Hypothalamus (tissue), 51 donors: ENCODE measurements at regions not wholly inside any gene's neighbourhood (a gene's known extent, or its start where the extent isn't known, plus 50 kb on each side); places are given as distances from the start of the nearest gene placed in this dataset.
"Not testable (repeated sequence)": the region's sequence is repeated elsewhere in the genome, so short reads cannot be mapped to it uniquely, and the experiment has no call there.

Experiments used
- DNase-seq, 51 donors: peaks; one replicate each; lab custom pipeline; 2025; lab: John Stamatoyannopoulos, UW

DNA sequence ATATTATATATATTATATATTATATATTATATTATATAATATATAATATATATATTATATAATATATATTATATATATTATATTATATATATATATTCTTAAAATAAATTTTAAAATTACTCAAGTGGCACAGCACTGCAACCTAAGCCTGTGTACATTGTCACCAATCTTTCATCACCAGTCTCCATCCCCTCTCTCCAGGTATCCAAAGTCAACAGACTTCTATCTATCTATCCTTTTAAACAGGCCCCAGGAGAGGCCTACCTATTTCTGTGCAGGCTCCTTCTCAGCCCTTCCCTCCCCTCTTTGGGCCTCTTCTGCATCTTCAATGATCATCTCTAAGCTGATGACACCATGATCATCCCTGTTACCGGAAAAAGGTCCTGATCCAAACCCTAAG lies 111.7 kb downstream of the RHOU start:
- DNase-seq, result no peak

DNA sequence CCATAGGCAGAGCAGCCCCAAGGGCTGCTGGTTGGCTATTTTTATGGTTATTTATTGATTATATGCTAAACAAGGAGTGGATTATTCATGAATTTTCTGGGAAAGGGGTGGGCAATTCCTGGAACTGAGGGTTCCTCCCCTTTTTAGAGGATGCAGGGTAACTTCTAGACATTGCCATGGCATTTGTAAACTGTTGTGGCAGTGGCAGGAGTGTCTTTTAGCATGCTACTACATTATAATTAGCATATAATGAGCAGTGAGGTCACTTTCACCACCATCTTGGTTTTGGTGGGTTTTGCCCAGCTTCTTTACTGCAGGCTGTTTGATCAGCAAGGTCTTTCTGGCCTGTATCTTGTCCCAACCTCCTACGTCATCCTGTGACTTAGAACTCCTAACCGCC lies 112.2 kb downstream of the RHOU start:
- not testable (repeated sequence) for DNase-seq

DNA sequence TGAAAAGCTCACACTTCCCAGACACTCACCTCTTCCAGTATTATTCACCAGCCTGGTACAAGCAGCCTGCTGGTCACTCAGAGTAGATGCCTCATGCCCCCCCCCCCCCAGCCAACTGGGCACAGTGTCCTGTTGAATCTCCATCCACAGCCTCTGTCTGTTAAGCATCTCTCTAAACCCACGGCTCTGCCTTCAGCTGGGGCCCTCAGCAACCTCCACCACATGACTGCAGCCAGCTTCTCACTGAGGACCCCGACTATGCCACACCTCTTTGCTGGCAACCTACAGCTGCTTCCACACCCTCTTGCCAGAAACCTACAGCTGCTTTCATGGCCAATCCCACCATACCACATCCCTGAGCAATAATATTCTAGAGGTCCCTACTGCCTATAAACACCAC lies 113.1 kb downstream of the RHOU start:
- no peak for DNase-seq

DNA sequence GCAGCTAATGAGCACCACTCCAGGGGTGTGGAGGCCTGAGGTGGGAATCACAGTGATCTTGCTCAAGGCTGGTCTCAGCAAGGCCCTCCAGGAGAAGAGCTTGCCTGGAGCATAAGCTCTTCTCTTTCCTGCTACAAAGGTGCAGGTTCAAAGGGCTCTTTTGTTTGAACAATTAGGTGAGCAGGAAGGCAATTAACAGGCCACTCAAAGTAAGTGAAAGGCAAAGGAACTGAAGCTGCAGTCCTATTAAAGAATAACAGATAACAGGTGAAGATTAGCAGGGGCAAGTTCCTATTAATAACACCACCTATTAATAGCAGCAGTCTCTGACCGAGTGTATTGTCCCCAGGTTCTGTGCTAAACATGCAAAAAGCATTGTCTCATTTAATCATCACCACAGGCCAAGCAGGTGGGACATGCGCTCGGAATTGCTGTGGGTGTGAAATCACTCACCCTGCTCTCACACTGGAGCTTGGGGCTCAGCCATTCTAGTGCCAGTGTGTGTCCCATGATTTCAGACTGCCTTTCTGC lies 113.8 kb downstream of the RHOU start:
- DNase-seq, result no peak

DNA sequence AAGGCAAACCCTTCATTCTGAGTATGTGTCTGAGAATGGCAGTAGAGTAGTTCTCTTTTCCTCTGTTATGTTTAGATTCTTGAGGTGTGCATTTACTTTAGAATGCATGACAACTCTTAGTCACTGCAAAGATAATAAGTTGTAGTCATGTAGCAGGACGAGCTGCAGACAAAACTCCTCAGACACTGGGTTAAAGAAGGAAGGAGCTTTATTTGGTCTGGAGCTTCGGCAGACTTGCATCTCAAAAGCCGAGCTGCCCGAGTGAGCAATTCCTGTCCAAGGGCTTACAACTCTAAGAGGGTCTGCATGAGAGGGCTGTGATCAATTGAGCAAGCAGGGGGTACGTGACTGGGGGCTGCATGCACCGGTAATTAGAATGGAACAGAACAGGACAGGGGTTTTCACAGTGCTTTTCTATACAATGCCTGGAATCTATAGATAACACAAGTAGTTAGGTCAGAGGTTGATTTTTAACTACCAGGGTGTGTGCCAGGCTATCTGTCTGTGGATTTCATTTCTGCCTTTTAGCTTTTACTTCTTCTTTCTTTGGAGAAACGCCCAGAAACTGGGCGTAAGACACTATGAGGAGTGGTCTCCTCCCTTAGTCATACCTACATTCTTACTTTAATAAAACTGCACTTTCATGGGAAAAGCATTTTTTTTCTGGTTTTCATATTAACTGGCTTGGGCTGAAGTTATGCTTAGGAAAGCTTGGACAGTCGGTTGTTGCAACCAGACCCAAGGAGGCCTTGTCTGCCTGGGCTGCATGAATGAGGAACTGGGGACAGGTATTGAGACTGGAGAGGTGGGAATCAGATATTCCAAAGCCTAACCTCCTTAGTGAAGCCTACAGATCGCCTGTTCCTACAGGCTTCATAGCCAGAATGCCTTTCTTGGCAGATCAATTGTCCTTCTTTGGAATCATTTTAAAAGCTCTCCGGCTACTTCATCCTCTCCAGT lies 115.1 kb downstream of the RHOU start:
- DNase-seq, result no peak

DNA sequence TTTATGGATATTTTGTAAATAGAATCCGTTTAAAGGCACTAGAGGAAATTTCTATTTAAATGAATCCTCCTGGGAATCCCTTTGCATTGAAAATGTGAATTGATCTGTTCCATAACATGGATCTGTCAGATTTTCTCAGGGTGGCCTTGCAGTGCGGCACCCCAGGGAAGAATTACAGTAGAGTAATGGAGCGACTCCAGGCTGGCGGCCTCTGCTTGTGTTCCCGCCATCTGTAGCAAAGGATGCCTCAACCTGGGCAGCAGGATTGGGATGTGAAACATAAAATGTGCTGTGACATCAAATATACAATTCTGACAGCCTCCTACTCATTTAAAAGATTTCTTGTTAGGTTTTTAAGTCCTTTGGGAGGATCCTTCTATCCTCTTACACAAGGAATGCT lies 115.9 kb downstream of the RHOU start:
- DNase-seq, result no peak

DNA sequence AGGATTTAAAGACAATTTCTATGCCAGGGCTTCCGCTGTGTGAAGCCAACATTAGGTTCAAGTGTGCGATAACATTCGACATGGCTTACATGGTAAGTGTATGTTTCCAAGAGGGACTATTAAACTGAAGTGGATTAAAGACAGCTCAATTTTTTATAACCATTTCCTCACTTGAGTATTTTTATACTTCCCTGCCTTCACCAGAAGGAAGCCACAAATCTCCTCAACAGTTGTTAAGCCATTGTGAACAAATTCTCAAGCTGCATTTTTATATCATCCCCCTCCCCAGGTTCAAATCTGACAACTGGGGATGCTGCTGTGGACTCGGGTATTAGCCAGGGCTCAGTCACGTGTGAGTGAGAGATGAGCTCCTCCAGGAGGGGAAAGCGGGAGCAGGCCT lies 116.3 kb downstream of the RHOU start:
- DNase-seq, result no peak

DNA sequence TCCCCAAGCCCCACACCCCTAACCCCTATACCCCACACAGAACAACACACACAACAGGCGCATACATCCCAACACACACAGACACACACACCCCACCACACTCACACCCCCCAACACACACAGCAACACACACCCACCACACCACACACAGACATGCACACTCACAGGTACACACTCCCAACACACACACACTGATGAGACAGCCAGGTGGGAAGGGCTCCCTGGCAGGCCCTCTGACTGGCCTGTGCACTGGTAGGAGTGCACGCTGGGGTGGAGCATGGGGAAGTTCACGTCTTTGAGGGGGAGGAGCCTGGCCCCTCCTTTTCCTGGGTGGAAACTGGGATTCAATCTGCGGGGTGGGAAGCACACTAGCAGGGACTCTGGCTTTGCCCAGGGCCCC lies 116.7 kb downstream of the RHOU start:
- DNase-seq, result no peak

DNA sequence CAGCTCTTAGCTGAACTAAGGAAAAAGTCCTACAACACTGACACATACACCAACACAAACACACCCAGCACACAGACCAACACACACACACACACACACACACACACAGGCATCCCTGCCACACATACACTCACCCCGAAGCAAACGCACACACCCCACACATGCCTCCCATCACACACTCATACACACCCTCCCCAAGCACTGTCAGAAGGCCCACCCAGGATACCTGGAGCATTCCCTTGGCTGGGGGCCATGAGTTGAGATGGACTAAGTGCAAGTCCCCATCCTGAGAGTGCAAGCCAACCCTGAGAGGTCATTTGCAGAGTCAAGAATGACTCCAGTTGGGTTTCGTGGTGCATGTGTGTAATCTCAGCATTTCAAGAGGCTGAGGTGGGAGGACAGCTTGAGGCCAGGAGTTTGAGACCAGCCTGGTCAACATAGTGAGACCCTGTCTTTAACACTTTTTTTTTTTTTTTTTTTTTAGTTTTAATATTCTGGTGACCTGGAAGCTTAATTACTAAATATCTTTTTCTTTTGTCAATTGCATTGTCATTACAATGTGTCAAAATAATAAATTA lies 117.3 kb downstream of the RHOU start:
- no peak for DNase-seq

DNA sequence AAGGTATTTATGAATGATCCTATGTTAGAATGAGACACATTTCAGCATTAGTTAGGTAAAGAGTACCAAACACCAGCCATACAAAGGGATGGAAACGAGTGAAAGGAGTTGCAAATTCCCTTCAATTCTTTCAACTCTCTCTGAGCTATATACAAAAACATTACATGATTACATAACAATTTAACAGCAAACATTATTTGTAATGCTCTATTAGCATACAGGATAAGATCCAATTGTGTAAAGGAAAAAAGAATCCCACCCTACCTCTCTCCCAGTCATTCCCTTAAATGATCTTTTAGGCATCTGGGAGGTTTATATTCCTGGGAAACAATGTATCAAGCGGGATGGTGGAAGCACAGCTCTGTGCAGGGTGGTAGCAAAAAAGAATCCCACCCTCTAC lies 117.9 kb downstream of the RHOU start:
- no peak for DNase-seq

DNA sequence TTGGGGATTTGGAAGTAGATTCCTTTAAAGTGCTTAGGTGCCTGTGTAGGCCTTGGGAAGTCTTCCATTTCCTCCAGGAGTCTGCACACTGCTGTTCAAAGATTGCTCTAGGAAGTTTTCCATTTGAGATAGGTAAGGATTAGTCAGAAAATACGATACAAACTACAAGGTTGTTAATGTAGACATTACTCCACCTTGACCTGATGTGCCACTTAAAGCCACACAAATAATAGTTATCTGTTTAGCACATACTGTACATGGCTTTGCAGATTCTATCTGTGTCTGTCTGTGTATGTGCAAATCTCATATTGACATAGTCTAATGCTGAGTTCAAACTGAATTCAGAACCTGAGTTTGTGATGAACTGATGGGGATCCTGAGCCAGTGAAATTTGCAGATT lies 118.4 kb downstream of the RHOU start:
- DNase-seq, result no peak

DNA sequence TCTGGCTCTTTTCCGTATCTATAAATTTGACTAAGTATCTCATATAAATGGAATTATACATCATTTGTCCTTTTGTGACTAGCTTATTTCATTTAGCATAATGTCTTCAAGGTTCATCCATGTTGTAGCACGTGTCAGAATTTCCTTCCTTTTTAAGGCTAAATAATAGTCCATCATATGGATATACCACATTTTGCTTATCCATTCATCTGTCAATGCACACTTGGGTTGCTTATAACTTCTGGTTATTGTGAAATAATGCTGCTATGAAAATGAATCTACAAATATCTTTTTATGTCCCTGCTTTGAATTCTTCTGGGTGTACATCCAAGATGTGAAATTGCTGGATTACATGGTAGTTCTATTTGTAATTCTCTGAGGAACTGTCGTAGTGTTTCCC lies 119.6 kb downstream of the RHOU start:
- DNase-seq, result no peak

DNA sequence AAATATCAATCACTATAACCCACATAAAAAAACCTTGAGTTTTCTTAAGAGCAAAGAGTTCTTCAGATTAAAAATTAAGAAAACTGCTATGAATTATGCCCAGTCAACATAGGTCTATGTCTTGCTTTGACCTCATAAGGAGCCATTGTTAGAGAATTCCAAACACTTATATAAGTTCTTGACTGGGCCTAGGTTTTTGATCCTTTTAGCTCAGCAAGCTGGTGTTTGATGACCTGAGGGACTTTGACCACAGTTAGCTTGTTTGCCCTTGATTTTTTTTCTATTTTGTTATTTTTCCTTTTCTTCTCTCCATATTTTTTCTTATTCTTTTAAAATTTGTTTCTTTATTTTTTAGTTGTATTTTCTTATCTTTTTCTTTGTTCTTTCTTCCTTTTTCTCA lies 122.3 kb downstream of the RHOU start:
- DNase-seq, result no peak

DNA sequence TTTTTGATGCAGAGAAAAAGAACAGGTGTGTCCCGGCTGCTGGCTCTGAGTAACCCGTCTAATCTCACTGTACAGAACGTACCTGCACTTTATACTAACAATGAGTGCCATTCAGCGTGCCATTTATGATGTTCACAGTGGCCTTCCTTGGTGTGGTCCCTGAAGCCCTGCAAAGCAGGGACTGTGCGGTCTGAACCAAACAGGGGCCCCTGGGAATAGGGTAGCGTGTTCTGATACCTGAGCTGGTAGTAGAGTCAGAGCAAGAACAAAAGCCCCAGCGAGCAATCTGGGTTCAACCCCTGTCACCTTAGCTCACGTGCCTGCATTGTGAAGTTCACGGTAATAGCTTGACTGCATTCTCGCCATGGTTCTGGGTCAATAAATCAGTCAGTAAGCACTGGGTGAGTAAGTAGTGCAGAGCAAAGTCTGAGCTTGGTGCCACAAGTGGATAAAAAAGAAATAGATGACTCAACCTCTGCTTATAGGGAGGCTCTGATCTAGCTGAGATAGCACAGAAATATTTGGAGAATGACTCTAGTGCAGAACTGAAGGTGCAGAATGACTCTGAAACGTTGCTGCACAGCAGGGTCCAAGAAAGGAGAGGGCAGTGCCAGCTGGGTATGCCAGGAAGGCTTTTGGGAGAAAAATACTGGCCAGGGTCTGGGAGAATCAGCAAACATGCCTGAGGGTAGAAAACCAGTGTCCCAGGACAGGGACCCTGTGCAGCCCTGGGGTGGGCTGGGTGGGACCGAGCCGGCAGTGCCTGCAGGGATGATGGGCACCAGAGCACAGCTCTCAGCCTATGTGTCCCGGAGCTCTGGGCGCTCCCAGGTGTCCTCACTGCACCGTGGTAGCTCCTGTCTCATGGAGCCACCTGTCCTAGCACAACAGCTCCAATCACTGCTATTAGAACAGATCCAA lies 125.9 kb downstream of the RHOU start:
- DNase-seq, result no peak

DNA sequence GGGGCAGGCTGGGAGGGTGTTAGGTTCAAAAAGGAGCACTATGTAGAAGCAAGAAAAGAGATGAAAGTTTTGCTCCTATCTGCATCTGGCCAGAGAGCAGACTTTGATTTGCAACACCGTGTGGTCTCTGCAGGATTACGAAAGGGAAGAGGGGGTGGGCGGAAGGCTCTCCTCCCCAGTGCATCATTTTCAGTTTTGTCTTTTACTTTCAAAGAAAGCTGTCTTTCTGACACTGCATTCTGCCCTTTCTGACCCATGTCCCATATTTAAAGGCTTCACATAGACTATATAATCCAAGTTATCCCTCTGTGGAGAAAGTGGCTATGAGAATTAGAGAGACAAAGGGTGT lies 126.5 kb downstream of the RHOU start:
- no peak for DNase-seq

DNA sequence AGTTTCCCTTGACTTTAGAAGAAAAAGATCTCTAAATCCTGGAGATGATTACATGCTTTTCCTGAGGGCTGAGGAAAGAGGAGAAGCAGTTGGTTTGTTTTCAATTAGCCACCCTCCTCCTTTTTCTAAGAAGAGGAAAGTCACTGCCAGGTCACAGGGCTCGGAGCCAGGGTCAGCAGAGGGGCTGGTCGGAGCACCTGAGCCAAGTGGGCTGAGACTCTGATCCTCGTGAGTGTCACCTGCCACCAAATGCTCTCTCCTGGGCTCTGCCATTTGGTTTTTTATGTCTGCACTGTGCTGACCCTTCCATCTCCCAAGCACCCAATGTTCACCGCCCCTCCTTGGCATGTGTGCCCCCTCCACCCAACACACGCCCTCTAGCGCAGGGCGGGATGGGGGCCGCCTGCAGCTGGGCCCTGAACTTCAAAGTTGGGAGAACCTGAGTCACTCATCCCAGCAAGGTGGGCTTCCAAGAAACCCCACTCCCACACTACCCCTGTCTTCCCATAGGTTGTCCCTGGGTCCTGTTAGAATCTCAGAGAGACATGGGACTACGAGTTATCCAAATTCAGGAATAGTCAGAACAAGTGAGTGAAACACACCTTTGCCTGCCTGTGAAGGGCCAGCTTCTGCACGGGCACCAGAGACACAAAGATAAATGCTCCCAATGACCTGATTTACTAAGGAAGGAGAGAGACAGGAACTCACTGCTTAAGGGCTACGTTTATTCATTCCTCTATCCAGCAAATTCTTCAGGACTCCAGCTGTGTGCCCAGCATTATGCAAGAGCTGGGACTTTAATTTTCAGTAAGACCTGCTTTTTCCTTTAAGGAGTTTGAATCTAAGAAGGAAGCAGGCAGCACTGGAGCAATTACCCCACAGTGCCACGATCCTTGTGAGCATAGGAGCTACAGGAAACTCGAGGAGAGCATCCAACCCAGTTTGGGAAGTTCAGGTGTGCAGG lies 127.5 kb downstream of the RHOU start:
- DNase-seq, result no peak

DNA sequence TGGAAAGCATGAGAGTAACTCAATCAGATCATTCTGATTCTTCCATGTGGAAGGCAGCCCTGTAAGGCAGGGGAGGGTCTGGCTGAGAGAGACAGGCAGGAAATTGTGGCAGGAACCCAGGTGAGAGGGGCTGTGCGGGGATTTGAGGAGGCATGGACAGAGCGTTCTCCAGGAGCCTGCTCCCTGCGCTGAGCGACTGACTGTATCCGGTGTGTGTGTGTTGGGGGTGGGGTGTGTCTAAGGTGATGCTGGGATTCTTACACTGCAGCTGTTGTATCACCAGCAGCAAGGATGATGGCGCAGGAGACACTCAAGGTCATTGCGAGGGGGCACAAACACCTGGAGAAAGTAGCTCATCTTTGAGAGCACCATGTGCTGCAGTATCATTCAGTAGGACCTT lies 128.5 kb downstream of the RHOU start:
- DNase-seq, result no peak

DNA sequence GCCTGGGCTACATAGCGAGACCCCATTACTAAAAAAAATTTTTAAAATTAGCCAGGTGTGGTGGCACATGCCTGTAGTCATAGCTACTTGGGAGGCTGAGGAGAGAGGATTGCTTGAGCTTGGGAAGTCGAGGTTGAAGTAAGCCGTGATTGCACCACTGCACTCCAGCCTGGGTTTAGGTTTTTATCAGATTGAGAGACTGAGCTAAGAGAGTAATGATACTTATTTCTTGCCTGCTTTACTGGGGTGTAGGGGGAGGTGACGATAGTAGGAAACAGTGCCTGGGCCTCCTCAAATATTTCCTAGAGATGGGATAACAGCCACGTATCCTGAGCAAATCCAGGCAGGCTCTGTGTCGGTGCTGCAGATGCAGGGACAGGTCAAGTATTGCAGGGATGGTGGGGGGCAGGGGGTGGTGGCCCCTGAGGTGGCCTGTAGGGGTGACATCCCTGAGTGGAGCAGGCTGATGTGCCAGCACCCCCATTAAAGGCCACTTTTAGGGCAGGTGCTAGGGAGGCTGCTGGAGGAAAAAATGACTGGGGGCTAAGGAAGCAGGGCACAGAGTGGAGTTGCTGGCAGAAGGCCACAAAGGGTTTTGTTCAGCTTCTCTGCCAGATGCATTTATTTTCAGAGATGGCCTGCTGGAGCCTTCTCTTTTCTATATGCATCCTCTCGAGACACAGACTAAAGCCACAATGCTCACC lies 130.5 kb downstream of the RHOU start:
- no peak for DNase-seq

DNA sequence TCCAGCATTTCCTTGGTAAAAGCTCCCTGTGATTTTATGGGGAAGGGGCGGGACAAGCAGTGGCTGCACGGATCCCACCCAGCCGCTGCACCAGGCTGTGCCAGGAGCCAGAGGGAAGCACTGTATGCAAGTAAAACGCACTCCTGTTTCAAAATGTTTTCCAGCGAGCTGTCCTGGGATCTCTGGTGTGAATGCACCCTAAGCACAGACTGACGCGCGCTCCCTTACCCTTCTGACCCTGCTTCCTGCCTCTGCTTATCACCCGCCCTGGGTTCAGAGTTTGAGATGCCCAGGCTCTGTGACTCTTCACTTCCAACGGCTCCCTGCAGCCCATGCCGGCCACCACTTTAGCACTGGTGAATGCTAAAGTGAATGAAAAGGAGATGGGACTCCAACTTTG lies 131.2 kb downstream of the RHOU start:
- no peak for DNase-seq
